Mammary epithelial cell (primary cell): ENCODE measurements at regions not wholly inside any gene's neighbourhood (a gene's known extent, or its start where the extent isn't known, plus 50 kb on each side); places are given as distances from the start of the nearest gene placed in this dataset.

Experiments
- EZH2 ChIP-seq: IDR thresholded peaks from 2 replicates; pipeline ENCODE4 v1.6.1; 2012; ENCODE audit warnings: low read length, inconsistent platforms, borderline replicate concordance
- TF ChIP-seq, protein P1 (sequence below), 2 donors: IDR thresholded peaks in 1 of 2; conservative IDR thresholded peaks in 1 of 2; 2 replicates each; pipeline ENCODE4 v1.5.1; 2011 to 2012; ENCODE audit warnings: inconsistent platforms in 2 of 2, low read length in 2 of 2, mild to moderate bottlenecking in 2 of 2, control low read depth in 1 of 2, low read depth in 1 of 2; ENCODE audit not compliant: insufficient read depth in 1 of 2; ENCODE audit errors: extremely low read depth in 1 of 2

DNA sequence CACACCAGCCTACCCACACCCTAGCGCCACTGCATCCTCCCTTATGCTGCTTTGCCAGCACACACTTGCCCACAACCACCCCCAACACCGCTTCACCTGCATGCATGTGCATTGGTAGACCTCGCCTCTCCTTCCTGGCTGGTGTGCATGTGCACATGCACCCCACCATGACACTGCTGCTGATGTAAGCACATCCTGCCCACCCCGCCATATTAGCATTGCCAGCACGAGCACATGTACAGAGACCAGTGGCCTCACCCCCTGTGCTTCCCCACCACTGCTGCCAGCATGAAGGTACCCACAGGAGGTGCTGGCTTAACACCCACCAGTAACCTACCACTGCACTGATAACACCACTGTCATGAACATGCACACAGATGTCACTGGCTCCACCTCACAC lies 218.2 kb downstream of the SLCO4C1 start:
- TF ChIP-seq, protein P1, sequence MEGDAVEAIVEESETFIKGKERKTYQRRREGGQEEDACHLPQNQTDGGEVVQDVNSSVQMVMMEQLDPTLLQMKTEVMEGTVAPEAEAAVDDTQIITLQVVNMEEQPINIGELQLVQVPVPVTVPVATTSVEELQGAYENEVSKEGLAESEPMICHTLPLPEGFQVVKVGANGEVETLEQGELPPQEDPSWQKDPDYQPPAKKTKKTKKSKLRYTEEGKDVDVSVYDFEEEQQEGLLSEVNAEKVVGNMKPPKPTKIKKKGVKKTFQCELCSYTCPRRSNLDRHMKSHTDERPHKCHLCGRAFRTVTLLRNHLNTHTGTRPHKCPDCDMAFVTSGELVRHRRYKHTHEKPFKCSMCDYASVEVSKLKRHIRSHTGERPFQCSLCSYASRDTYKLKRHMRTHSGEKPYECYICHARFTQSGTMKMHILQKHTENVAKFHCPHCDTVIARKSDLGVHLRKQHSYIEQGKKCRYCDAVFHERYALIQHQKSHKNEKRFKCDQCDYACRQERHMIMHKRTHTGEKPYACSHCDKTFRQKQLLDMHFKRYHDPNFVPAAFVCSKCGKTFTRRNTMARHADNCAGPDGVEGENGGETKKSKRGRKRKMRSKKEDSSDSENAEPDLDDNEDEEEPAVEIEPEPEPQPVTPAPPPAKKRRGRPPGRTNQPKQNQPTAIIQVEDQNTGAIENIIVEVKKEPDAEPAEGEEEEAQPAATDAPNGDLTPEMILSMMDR (conservative IDR thresholded peaks at IDR 0.05 in 1 of 2, IDR thresholded peaks at IDR 0.05 in 1 of 2; ENCODE audit: extremely low read depth in 1 of 2, insufficient read depth in 1 of 2, low read depth in 1 of 2, low read length in 2 of 2): no peak
- no peak for TF ChIP-seq EZH2
